AG10803 (cell line): ENCODE measurements at regions not wholly inside any gene's neighbourhood (a gene's known extent, or its start where the extent isn't known, plus 50 kb on each side); places are given as distances from the start of the nearest gene placed in this dataset.

Experiments
- DNase-seq: peaks from one replicate; pipeline ENCODE4 v3.0.0; 2010; ENCODE audit warnings: low read depth
- H3K4me3 ChIP-seq: 2 replicates; pipeline ENCODE4 v1.5.1; 2011; ENCODE audit warnings: mild to moderate bottlenecking, low read length, control low read depth
- TF ChIP-seq, protein P1 (sequence below): conservative IDR thresholded peaks from 2 replicates; pipeline ENCODE4 v1.5.1; 2011; ENCODE audit warnings: mild to moderate bottlenecking, low read length, control low read depth, inconsistent platforms

DNA sequence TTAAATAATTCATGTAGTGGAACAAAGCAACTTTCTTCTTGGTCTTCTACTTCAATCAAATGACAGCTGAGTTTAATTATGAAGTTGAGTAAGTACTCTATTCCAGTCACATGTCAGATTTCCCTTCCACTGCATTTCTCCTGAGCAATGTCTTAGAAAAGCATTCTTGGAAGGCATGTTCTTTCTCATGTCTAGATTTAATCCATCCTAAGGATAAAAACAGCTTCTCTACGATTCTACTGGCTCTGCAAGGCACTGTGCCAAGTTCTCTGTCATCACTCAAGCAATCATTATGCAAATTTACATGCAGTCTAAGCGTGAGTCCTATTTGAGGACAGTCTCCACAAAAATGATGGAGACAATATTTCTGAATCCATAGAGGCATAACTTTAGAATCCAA, 142.4 kb downstream of the YIPF5 start:
- peak; percentile 87 for DNase-seq
- TF ChIP-seq, protein P1, sequence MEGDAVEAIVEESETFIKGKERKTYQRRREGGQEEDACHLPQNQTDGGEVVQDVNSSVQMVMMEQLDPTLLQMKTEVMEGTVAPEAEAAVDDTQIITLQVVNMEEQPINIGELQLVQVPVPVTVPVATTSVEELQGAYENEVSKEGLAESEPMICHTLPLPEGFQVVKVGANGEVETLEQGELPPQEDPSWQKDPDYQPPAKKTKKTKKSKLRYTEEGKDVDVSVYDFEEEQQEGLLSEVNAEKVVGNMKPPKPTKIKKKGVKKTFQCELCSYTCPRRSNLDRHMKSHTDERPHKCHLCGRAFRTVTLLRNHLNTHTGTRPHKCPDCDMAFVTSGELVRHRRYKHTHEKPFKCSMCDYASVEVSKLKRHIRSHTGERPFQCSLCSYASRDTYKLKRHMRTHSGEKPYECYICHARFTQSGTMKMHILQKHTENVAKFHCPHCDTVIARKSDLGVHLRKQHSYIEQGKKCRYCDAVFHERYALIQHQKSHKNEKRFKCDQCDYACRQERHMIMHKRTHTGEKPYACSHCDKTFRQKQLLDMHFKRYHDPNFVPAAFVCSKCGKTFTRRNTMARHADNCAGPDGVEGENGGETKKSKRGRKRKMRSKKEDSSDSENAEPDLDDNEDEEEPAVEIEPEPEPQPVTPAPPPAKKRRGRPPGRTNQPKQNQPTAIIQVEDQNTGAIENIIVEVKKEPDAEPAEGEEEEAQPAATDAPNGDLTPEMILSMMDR = no peak
- H3K4me3 ChIP-seq = peak overlapping the region; percentile 19

DNA sequence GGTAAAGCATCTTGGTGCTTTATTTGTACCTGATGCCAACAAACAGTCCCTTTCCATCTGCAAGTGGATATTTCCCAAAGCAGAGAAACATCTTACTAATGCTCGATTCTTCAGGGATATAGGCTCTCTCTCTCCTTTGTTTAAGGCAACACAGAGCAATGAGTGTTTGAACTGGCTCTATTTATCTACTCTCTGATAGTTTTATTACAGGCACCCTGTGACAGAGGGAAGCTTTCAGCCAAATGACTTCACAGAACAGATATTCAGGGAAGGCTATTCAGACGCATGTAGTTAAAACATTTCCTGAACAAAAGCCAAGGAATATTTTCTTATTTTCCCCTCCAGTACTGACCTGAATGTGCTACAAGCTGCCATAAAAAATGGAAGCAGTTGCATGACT, 141.8 kb downstream of the YIPF5 start:
- DNase-seq = peak; percentile 95
- TF ChIP-seq, protein P1 = no peak

DNA sequence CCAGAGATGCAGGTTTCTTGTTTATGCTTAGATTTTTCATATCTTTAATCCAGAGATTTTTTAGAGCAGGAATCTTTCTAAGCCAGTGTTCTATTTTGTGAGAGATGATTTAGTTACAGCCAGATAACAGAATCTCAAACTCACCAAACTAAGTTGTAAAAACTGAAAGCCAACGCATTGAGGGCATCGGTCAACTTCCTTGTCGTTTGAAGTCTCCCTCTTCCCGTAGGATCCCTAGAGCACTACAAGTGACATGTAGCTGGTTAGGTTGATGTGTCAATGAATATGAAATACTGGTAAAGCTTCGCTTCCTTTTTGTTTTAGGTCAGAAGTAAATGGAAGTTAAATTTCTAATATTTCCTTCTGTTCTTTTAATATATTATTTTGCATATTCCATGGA, 139.6 kb downstream of the YIPF5 start:
- TF ChIP-seq, protein P1 = no peak
- DNase-seq = no peak
- no peak overlapping the region for H3K4me3 ChIP-seq

More for the DNA sequence above, 141.8 kb downstream of the YIPF5 start:
- H3K4me3 ChIP-seq = peak overlapping the region; percentile 19

DNA sequence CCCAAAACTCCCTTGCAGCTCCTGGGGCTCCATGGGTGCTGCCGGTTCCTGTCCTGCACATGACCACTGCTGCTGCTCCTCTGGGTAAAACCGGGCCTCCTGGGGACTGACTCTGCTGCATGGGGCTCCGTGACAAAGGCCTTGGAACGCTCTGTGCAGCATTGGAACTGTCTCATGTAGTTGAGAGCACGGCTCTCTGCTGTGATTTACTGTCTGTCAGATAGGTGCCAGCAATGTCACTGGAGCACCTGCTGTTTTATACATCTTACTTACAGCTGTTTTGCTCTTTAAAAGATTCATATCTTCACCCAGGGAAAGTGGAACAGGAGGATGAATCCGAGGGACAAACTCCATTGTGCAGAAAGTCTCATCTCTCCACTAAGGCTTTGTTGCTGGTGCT, 138.1 kb downstream of the YIPF5 start:
- TF ChIP-seq, protein P1 = no peak
- no peak overlapping the region for H3K4me3 ChIP-seq
- peak; percentile 17 for DNase-seq

DNA sequence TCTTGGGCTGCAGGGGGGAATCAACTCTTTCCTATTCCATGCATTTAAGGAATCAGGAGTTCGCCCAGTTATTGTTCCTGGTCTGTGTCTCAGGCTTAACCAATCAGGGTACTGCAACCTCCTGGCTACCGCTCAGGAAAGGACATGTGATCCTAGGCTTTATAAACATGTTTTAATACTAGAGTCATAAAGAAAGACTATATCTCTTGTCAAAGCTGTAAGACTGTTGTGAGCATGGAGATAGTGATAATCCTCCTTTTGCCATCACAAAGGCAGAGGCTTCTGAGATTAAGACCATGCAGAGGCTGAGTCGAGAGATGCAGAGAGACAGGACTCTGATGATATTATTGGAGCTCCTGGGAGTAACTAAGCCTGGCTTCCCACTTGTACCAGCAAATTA, 137.0 kb downstream of the YIPF5 start:
- no peak for DNase-seq
- H3K4me3 ChIP-seq = no peak overlapping the region
- TF ChIP-seq, protein P1 = no peak

DNA sequence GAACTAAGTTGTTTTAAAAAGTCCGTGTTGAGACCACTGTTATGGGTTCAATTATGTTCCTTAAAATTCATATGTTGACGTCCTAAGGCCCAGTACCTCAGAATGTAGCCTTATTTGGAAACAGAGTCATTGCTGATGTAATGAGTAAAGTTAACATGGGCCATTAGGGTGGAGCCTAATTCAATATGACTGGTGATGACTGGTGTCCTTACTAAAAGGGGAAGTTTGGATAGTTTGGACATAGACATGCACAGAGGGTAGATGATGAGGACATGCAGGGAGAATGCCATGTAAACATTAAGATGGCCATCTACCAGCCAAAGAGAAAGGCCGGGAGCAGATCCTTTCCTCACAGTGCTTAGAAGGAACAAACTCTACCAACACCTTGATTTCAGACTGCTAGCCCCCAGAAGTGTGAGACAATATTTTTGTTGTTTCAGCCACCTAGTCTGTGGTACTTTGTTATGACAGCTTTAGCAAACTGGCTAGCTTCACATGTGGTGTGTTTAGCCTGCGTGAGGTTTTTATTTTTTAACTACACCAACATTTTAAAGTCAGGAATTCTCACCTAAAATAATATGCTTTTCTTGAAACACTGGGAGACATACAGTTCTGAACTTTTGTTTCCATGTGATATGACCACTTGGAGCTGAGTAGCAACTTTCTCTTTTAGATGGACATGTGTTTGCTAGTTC, 135.3 kb downstream of the YIPF5 start:
- H3K4me3 ChIP-seq = no peak overlapping the region
- DNase-seq = no peak
- TF ChIP-seq, protein P1 = no peak

DNA sequence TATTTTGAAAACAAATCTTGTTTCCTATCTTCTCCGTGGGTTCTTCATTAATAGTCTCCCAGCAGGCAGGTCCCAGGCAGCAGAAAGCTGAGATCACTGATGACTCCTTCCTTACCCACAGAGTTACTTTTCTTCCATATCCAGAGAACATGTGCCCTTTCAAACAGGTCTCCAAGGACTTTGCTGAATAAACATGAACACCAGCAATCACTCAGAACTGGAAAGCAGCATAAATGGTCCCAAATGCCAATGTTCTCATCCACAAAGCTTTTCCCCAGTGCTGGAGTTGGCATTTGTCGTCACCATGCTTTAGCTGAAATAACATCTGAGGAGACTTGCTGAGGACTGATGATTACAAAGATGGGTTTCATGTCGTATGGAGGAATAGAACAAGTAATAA, 134.0 kb downstream of the YIPF5 start:
- DNase-seq = no peak
- H3K4me3 ChIP-seq = no peak overlapping the region
- TF ChIP-seq, protein P1 = no peak
